VCaP (cell line): ENCODE measurements at regions not wholly inside any gene's neighbourhood (a gene's known extent, or its start where the extent isn't known, plus 50 kb on each side); places are given as distances from the start of the nearest gene placed in this dataset.

ENCODE experiments used
- H3K27ac ChIP-seq: fragments of 450-650 bp; 2 replicates; pipeline ENCODE4 v1.5.1; 2017
- TF ChIP-seq, protein P1 (sequence below): fragments of 450-650 bp; conservative IDR thresholded peaks from 2 replicates; pipeline ENCODE4 v1.5.1; 2017; ENCODE audit warnings: mild to moderate bottlenecking, moderate library complexity

DNA sequence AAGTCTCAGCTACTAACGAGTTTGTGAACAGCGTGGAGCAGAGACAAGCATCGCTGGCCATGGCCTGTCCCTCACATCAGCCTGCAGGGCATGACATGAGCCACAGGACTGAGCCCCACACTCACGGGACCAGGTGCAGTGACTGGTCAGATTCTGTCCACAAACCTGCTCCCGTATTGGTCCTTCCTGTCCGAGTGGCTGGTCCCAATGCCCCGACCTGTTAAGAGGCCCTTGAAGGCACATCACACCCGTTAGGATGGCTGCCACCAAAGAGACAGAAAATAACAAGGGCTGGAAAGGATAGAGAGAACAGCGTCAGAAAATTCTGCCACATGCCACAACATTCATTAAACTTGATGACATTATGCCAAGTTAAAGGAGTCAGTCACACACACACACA, 403.2 kb upstream of the MYT1L start:
- H3K27ac ChIP-seq = no peak overlapping the region
- TF ChIP-seq, protein P1, sequence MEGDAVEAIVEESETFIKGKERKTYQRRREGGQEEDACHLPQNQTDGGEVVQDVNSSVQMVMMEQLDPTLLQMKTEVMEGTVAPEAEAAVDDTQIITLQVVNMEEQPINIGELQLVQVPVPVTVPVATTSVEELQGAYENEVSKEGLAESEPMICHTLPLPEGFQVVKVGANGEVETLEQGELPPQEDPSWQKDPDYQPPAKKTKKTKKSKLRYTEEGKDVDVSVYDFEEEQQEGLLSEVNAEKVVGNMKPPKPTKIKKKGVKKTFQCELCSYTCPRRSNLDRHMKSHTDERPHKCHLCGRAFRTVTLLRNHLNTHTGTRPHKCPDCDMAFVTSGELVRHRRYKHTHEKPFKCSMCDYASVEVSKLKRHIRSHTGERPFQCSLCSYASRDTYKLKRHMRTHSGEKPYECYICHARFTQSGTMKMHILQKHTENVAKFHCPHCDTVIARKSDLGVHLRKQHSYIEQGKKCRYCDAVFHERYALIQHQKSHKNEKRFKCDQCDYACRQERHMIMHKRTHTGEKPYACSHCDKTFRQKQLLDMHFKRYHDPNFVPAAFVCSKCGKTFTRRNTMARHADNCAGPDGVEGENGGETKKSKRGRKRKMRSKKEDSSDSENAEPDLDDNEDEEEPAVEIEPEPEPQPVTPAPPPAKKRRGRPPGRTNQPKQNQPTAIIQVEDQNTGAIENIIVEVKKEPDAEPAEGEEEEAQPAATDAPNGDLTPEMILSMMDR = no peak

DNA sequence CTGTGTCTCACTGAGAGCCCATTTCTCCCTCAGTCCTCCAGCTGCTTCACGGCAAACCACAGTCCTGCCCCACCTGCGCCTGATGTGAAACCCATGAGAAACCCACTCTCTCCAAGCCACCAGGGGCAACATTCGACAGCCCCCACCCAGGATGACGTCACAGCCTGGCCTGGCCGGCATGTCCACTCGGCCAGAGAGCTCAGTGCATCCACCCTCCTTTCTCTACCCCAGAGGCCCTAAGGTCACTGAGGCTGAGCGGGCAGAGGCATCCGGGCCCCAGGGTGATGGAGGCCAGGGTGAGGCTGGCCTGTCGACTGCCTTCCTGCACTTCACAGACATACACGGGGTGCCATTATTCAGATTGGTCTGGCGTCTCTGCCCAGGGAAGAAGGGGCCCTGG, 402.7 kb upstream of the MYT1L start:
- TF ChIP-seq, protein P1 = no peak
- no peak overlapping the region for H3K27ac ChIP-seq

DNA sequence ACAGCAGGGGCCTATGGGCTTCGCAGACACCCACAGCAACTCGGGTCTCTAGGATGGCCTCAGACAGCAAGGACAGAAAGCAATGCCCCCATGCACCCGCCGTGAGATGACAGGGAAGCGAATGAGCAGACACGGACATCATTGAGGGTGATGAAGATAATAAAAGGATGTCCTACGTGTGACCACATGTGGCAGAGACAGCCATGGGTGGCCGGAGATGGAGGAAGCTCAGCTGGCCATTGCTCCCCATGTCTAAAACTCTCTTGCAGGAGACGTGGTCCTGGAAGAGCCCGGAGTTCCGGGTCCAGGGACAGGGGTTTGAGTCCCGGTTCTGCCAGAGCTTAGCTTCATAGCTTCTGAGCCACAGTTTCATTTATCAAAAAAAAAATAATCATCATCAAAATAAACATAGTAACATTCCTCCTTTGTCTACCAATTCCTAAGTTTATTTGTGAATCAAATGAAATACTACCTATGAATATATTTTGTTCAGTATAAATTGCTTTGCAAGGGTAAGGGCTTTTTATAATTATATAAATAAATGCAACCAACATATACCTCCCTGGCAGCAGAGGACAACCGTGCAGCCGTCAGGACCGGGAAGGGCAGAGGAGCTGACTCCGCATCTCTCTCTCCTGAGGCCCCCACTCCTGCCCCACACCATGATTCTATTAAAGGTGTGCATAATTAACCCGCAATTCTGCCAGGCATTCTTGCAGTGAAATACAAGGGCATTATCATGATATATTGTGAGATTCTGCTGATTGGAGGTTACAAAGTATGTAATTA, 401.4 kb upstream of the MYT1L start:
- TF ChIP-seq, protein P1 = no peak
- no peak overlapping the region for H3K27ac ChIP-seq

DNA sequence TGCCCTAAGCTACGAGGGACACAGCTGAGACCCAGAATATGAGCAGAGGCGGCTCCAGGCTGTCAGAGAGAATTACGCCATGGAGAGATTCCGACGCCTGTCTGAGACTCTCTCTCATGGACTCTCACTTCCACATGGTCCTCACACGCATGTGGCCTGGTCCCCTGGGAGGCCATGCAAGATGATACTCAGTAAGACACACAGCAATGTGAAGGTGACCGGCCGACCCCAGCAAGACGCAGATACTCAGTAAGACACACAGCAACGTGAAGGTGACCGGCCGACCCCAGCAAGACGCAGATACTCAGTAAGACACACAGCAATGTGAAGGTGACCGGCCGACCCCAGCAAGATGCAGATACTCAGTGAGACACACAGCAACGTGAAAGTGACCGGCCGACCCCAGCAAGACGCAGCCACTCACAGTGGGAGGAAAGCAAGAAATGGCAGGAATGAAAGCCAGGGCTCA, 400.8 kb upstream of the MYT1L start:
- no peak overlapping the region for H3K27ac ChIP-seq
- TF ChIP-seq, protein P1 = no peak

DNA sequence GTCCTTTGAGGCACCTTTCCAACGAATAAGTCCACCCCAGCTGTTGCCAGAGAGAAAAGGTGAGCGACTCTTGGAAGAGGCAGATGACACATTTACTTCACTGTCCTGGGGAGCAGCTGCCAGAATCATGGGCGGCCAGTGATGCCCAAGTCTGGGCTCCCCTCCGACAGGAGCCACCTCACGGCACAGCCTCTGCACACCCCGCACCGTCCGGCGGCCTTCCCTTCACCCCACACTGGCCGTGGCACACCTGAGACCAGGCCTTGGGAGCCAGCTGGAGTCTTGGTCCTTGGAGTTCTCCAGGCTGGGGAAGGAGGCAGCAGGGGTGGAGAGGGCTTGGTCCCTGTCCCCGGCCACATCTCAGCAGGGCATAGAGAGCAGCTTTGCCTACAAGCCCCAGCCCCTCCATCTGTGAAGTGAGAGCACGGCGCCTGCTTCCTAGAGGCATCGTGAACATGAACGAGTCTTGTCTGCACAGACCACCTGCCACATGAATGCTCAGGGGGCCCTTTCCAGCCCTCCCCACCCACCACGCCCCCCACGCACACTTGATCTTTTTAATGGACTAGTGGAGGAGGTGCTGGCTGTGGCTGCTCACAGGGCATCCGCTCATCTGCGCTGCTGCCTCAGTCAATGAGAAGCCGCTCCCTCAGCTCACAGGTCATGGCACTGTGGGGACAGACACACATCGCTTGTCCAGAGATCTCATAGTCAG, 400.2 kb upstream of the MYT1L start:
- TF ChIP-seq, protein P1 = no peak
- no peak overlapping the region for H3K27ac ChIP-seq

DNA sequence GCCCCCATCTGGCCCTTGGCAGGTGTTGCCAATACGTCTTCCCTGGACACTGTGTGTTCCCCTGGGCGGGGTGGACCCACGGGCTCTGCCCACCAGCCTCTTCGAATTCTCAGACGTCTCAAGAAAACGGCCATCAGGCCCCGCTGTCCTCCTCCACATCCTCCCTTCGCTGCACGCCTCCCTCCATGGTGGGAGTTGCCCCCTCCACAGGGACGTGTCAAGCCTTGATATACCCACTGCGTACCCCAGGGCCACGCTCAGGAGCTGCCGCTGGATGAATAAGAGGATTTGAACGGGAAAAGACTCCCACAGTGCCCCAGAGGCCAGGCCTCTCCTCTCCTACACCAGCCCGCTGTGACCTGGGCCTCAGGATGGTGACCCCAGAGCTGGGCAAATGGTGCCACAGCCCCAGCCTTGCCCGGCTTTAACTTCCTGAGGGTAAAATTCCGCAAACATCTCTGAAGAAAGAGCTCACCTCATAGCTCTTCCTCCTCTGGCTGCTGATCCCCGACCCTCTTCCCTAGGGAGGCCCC, 399.3 kb upstream of the MYT1L start:
- H3K27ac ChIP-seq = no peak overlapping the region
- TF ChIP-seq, protein P1 = no peak

DNA sequence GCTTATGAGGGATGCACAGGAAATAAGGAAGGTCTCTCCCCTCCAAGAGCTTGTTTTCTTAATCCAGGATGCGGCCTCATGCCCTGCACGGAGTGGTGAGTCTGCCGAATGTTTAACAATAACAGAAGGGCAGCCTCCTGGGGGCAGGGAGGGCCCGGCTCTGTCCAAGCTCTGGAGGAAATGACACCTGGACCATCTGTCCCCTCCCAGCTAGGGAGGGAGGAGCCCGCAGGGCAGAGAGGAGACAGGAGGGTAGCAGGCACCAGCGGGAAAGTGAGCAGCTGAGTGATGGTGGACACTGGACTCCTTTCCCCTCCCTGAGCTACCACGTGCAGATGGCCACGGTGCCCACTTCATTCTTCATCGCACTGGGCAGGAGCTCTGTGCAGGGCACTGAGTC, 398.2 kb upstream of the MYT1L start:
- no peak overlapping the region for H3K27ac ChIP-seq
- TF ChIP-seq, protein P1 = no peak
